GM12874 (cell line): ENCODE measurements at regions not wholly inside any gene's neighbourhood (a gene's known extent, or its start where the extent isn't known, plus 50 kb on each side); places are given as distances from the start of the nearest gene placed in this dataset.

Experiments
- CTCF ChIP-seq: IDR thresholded peaks from 2 replicates; pipeline ENCODE4 v1.5.1; 2011; ENCODE audit warnings: low read depth, mild to moderate bottlenecking, control low read depth, low read length, moderate library complexity; ENCODE audit not compliant: insufficient read depth

- no peak for TF ChIP-seq CTCF
Measured at GRCh38 chr21:23356905-23357304, 2250.4 kb downstream of the MRPL39 start.

- no peak for TF ChIP-seq CTCF
Measured at GRCh38 chr21:23316190-23316589, 2291.1 kb downstream of the MRPL39 start.

- no peak for TF ChIP-seq CTCF
Measured at GRCh38 chr21:23308741-23309140, 2298.5 kb downstream of the MRPL39 start.

GRCh38 chr21:23307065-23307464 is 2300.2 kb downstream of the MRPL39 start:
- no peak for TF ChIP-seq CTCF

- TF ChIP-seq CTCF = no peak
Measured at GRCh38 chr21:23292292-23292691, 2294.1 kb downstream of the NCAM2 start.

- TF ChIP-seq CTCF = no peak
Measured at GRCh38 chr21:23281917-23282316, 2283.7 kb downstream of the NCAM2 start.

GRCh38 chr21:23249760-23250159 is 2251.6 kb downstream of the NCAM2 start:
- no peak for TF ChIP-seq CTCF

GRCh38 chr21:23247334-23247733 is 2249.1 kb downstream of the NCAM2 start:
- TF ChIP-seq CTCF = no peak
